Ovary (tissue), 7 donors: ENCODE measurements at regions not wholly inside any gene's neighbourhood (a gene's known extent, or its start where the extent isn't known, plus 50 kb on each side); places are given as distances from the start of the nearest gene placed in this dataset.

Experiments
- DNase-seq, 5 donors: peaks; one replicate each; pipeline ENCODE4 v3.0.0-alpha.2; 2019 to 2020
- H3K27ac ChIP-seq, 2 donors: fragments of 200-600 bp; one replicate each; pipeline versions ENCODE4 v1.5.1 to v1.8.0; 2019 to 2022
- H3K27me3 ChIP-seq: fragments of 200-600 bp; one replicate; pipeline ENCODE4 v1.8.0; 2022
- H3K36me3 ChIP-seq: fragments of 200-600 bp; sonication (generic); one replicate; pipeline ENCODE4 v1.5.1; 2019
- H3K4me1 ChIP-seq: one replicate; pipeline ENCODE4 v1.8.1; 2013; ENCODE audit warnings: mild to moderate bottlenecking, moderate library complexity; ENCODE audit not compliant: insufficient read depth
- H3K4me3 ChIP-seq: fragments of 200-600 bp; sonication (generic); one replicate; pipeline ENCODE4 v1.5.1; 2017
- H3K9me3 ChIP-seq, 2 donors: fragments of 200-600 bp in 1 of 2; sonication (generic) in 1 of 2; one replicate each; pipeline versions ENCODE4 v1.5.1 to v1.8.1; 2013 to 2019; ENCODE audit warnings: mild to moderate bottlenecking in 1 of 2, moderate library complexity in 1 of 2
- CTCF ChIP-seq, 3 donors: fragments of 450-650 bp in 2 of 3; fragments of 200-600 bp in 1 of 3; IDR thresholded peaks; one replicate each; pipeline versions ENCODE4 v1.5.1 to v1.8.0; 2016 to 2022; ENCODE audit warnings: antibody characterized with exemption in 3 of 3, mild to moderate bottlenecking in 1 of 3
- EP300 ChIP-seq: sonication (generic); formaldehyde crosslinking; IDR thresholded peaks from one replicate; pipeline ENCODE4 v1.6.1; 2017; ENCODE audit warnings: antibody characterized with exemption
- POLR2A ChIP-seq: fragments of 450-650 bp; IDR thresholded peaks from one replicate; pipeline ENCODE4 v1.6.1; 2017; ENCODE audit warnings: antibody characterized with exemption, mild to moderate bottlenecking, moderate library complexity
- WGBS, 3 donors: extraction: QIAGEN DNeasy Blood & Tissue Kit in 1 of 3; methylation state at CpG; one replicate each; pipeline versions ENCODE4 v1.1.5 to v1.1.7; 2013 to 2017; 5-methylcytosine and 5-hydroxymethylcytosine counted together
- intact Hi-C, 4 donors: fragments of 100-400 bp; cut with DNase I; formaldehyde crosslinking; loops; one replicate each; pipeline versions ENCODE4 v1.11.0 to v1.15.1; 2022 to 2023
- donor health status: DM: no; HTN: no; CAD: no; lungs with moderate emphysema.
- donor health status: DM: no; HTN: no; CAD: no.
- donor health status: Bipolar disorder and iron deficiency.
- donor health status: DM: no; HTN: no; CAD: no.
- donor health status: DM: yes; HTN: yes; CAD: no.

DNA sequence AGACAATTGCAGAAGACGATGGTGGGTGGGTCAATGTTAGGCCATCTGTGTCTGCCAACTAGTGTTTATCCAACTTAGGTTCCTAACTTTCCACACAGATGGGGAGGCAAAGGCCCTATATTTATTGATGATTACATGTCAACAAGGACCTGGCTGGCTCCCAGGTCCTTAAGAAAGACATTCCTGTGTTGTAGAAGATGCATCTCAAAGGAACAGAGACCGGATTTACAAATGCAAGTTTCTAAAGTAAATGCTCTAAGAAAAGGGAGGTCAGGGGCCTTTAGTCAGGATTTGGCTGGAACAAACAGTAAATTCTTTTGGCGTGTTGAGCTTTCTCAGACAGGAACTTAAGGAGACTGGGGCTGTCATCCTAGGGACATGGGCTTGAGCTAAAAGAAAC lies 175.0 kb downstream of the SH3BP4 start:
- 51 to 61% (median 56%) methylated on average over 3 of the region's 3 CpGs for WGBS, 3 donors
- Histone ChIP-seq H3K36me3 (no peaks in the 10 kb centered on the region), H3K4me1 (no peaks in the 10 kb centered on the region), H3K9me3 (no peaks in the 10 kb centered on the region), H3K27me3 (no peaks in the 10 kb centered on the region), H3K4me3 (no peak overlapping the region), H3K27ac (no peak overlapping the region)
- DNase-seq, result no peak
- intact Hi-C loops, result no loop called here
- TF ChIP-seq CTCF (IDR thresholded peaks at IDR 0.05) (no peak), EP300 (no peak), POLR2A (no peak)

DNA sequence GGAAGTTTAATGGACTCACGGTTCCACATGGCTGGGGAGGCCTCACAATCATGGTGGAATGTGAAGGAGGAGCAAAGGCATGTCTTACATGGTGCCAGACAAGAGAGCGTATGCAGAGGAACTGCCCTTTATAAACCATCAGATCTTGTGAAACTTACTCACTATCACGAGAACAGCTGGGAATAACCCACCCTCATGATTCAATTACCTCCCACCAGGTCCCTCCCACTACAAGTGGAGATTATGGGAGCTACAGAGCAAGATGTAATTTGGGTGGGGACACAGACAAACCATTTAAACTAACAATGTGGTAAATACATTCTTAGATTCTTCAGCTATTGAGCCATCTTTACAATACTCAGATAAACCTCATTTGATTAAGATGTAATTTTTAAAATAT lies 176.1 kb downstream of the SH3BP4 start:
- no peak overlapping the region for H3K4me3 ChIP-seq
- 88 to 95% (median 91%) methylated on average over 3 of the region's 3 CpGs for WGBS, 3 donors
- H3K27ac ChIP-seq, result no peak overlapping the region
- no peaks in the 10 kb centered on the region for H3K9me3 ChIP-seq
- intact Hi-C loops, result no loop called here
- H3K36me3 ChIP-seq, result no peaks in the 10 kb centered on the region
- no peak for DNase-seq
- H3K4me1 ChIP-seq, result no peaks in the 10 kb centered on the region
- no peaks in the 10 kb centered on the region for H3K27me3 ChIP-seq
- TF ChIP-seq EP300, result no peak
- TF ChIP-seq POLR2A, result no peak
- no peak for TF ChIP-seq CTCF (IDR thresholded peaks at IDR 0.05)

GRCh38 chr2:235129850-235130249 lies 178.0 kb downstream of the SH3BP4 start:
- no peak overlapping the region for H3K27ac ChIP-seq
- WGBS, 3 donors, result 84 to 85% (median 85%) methylated on average over 5 of the region's 5 CpGs
- no peak overlapping the region for H3K4me3 ChIP-seq
- H3K36me3 ChIP-seq, result no peaks in the 10 kb centered on the region
- intact Hi-C loops, result loop anchor here in 3 of 4 donors (10.0 kb wide), 2 partner anchors 465 to 615 kb away; no protein-coding TSS in a partner anchor
- no peaks in the 10 kb centered on the region for H3K9me3 ChIP-seq
- TF ChIP-seq POLR2A (no peak), CTCF (IDR thresholded peaks at IDR 0.05) (no peak), EP300 (no peak)
- H3K27me3 ChIP-seq, result no peaks in the 10 kb centered on the region
- H3K4me1 ChIP-seq, result no peaks in the 10 kb centered on the region
- no peak for DNase-seq

DNA sequence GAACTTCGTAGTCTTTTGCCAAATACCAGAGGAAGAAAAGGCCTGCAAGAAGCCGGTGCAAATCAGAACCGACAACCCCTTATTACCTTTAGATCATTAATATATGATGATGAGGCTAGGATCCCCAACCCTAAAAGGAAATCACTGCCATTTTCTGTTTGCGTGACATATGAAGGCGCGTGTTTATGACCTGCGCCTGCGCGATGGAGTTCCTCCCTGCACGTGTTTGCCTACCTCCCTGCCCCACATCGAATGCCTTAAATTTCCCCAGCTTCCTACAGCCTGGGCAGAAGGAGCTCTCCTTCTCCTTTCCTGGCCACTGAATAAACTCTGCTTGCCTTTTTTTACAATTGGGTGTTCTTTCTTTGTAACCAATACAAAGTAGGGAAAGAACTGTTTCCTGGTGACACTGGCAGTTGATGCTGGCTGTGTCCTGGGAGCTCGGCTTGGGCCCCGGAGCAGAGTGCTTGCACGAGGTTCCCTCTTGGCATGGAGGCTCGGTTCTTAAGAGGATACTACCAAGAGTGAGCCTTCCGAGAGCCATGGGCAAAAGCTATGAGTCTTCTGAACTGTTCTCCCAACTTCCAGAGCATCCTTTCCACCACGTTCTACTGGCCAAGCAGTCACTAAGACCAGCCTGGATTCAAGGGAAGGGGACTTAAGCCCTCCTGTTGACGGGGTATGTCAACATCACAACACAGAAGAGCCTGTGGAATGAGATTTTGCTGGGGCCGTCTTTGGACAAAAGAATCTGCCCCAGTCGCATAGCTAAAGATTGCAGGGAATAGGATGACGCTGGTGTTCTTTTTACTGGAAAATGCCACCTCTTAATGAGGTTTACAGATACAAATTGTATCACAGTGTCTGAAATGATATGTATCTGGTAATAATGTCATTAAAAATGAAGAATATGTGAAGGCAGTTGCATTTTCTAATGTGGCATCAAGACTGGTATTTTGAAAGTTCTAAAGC lies 179.8 kb downstream of the SH3BP4 start:
- Histone ChIP-seq H3K27me3 (no peaks in the 10 kb centered on the region), H3K36me3 (no peaks in the 10 kb centered on the region), H3K9me3 (no peaks in the 10 kb centered on the region), H3K4me1 (no peaks in the 10 kb centered on the region), H3K4me3 (no peak overlapping the region), H3K27ac (no peak overlapping the region)
- DNase-seq, result no peak
- intact Hi-C loops, result loop anchor here in 3 of 4 donors (10.0 kb wide), 2 partner anchors 463 to 613 kb away; no protein-coding TSS in a partner anchor
- TF ChIP-seq EP300, result no peak
- TF ChIP-seq CTCF (IDR thresholded peaks at IDR 0.05), result no peak
- no peak for TF ChIP-seq POLR2A
- whole genome bisulfite sequencing, 3 donors, result 86 to 92% (median 92%) methylated on average over 21 of the region's 21 CpGs
